OCI-LY7 (cell line): ENCODE measurements at regions not wholly inside any gene's neighbourhood (a gene's known extent, or its start where the extent isn't known, plus 50 kb on each side); places are given as distances from the start of the nearest gene placed in this dataset.

Experiments used
- BruUV-seq: library from RNA; stranded (reverse); fragments of 400-500 nt; replicated peaks from 2 replicates; lab custom pipeline; 2021; lab: Mats Ljungman, UMichigan
- CTCF ChIA-PET: fragments of 300-600 bp; sonication (Branson Sonifier 250); formaldehyde crosslinking; loops from one replicate; lab custom pipeline; 2022; ENCODE audit warnings: antibody characterized with exemption; ENCODE audit not compliant: unreplicated experiment; lab: Charles Lee
- POLR2A ChIA-PET: fragments of 300-600 bp; sonication (Branson Sonifier 250); formaldehyde crosslinking; loops from one replicate; lab custom pipeline; 2022; ENCODE audit warnings: antibody characterized with exemption; lab: Charles Lee
- DNase-seq: peaks from one replicate; pipeline ENCODE4 v3.0.0-alpha.2; 2015; ENCODE audit warnings: low spot score
- H2AFZ ChIP-seq: fragments of 200-600 bp; sonication (generic), shearing (Covaris generic); 2 replicates; pipeline ENCODE4 v1.6.1; 2014; ENCODE audit warnings: mild to moderate bottlenecking, antibody characterized with exemption, low read length, moderate library complexity
- H3K27ac ChIP-seq: fragments of 200-600 bp; sonication (generic); 2 replicates; pipeline ENCODE4 v1.5.1; 2014; ENCODE audit warnings: mixed run types, low read depth, mild to moderate bottlenecking, moderate library complexity, low read length, inconsistent platforms; ENCODE audit not compliant: poor library complexity, severe bottlenecking
- H3K36me3 ChIP-seq: fragments of 200-600 bp; sonication (generic); 2 replicates; pipeline ENCODE4 v1.6.1; 2014; ENCODE audit warnings: mild to moderate bottlenecking, antibody characterized with exemption, low read length, moderate library complexity, mixed read lengths; ENCODE audit not compliant: insufficient read depth
- H3K4me1 ChIP-seq: fragments of 200-600 bp; sonication (generic); 2 replicates; pipeline ENCODE4 v1.5.1; 2014; ENCODE audit warnings: mild to moderate bottlenecking, low read length; ENCODE audit not compliant: insufficient read depth, poor library complexity, severe bottlenecking
- H3K4me2 ChIP-seq: fragments of 200-600 bp; sonication (generic); 2 replicates; pipeline ENCODE4 v1.6.1; 2014; ENCODE audit warnings: mild to moderate bottlenecking, low read length
- H3K4me3 ChIP-seq: fragments of 200-600 bp; sonication (generic); 2 replicates; pipeline ENCODE4 v1.5.1; 2014; ENCODE audit warnings: mild to moderate bottlenecking, low read depth, low read length; ENCODE audit not compliant: poor library complexity, severe bottlenecking
- H3K79me2 ChIP-seq: fragments of 200-600 bp; sonication (generic); 2 replicates; pipeline ENCODE4 v1.6.1; 2016; ENCODE audit warnings: low read depth, mild to moderate bottlenecking, low read length, moderate library complexity, mixed read lengths; ENCODE audit not compliant: insufficient read depth
- H3K9me2 ChIP-seq: fragments of 200-600 bp; sonication (generic); 2 replicates; pipeline ENCODE4 v1.6.1; 2016; ENCODE audit warnings: mild to moderate bottlenecking, low read length, mixed read lengths; ENCODE audit not compliant: insufficient read depth
- H3K9me3 ChIP-seq: fragments of 200-600 bp; sonication (generic); 2 replicates; pipeline ENCODE4 v1.6.1; 2014; ENCODE audit warnings: mild to moderate bottlenecking, mixed run types, low read length, mixed read lengths
- H4K20me1 ChIP-seq: fragments of 200-600 bp; sonication (generic); 2 replicates; pipeline ENCODE4 v1.6.1; 2014; ENCODE audit warnings: mild to moderate bottlenecking, antibody characterized with exemption, low read length, moderate library complexity, mixed read lengths; ENCODE audit not compliant: insufficient read depth
- EZH2phosphoT487 ChIP-seq: fragments of 200-600 bp; sonication (generic); IDR thresholded peaks from 2 replicates; pipeline ENCODE4 v1.6.1; 2018; ENCODE audit warnings: low read depth, borderline replicate concordance, mild to moderate bottlenecking, mixed run types, antibody characterized with exemption, low read length, moderate library complexity, mixed read lengths
- intact Hi-C: fragments of 100-400 bp; cut with micrococcal nuclease; formaldehyde crosslinking; loops from one replicate; pipeline ENCODE4 v1.10.0; 2022; ENCODE audit not compliant: unreplicated experiment
- TF ChIP-seq, protein P1 (sequence below): fragments of 200-600 bp; sonication (generic); conservative IDR thresholded peaks from 2 replicates; pipeline ENCODE4 v1.5.1; 2014; ENCODE audit warnings: mild to moderate bottlenecking, antibody characterized with exemption, low read length, moderate library complexity, mixed read lengths

DNA sequence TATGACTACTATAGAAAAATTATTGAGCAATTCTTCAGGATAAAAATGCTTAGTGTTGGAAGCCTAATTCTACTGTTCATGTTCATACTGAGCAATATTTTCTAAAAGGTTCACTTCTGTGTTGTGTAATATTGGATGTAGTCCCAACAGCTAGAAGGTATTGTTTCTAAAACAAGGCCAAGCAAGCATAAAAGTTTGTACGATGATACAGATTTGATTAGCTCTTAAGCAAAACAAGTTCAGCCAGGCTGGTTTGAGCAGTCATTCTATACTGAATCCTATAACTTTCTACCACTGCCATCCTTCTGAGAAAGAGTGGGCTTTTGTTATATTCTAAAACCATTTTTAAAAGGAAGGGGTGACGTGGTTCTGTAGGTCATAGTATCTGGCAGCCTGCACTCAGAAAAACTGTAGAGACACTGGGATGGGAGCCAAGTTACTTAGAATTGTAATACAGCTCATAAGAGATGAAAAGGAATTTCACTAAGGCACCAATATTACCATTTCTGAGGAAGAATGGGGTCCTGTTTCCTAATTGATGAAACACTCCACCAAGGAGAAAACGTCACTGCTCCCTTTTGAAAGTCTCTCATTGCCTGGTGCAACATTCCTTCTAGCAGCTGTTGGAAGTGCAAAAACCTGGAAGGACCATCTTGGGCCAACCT lies 275.0 kb upstream of the DACH1 start:
- Histone ChIP-seq H3K79me2 (no peaks in the 10 kb centered on the region), H2AFZ (no peak overlapping the region), H3K27ac (no peak overlapping the region), H3K4me2 (no peak overlapping the region), H4K20me1 (no peaks in the 10 kb centered on the region), H3K9me2 (no peaks in the 10 kb centered on the region), H3K9me3 (no peaks in the 10 kb centered on the region), H3K36me3 (no peaks in the 10 kb centered on the region), H3K4me3 (no peak overlapping the region), H3K4me1 (no peaks in the 10 kb centered on the region)
- BruUV-seq = no TSS peak
- no peak for DNase-seq
- intact Hi-C loops = no loop called here
- ChIA-PET CTCF (no interaction called here), POLR2A (no interaction called here)
- TF ChIP-seq, protein P1, sequence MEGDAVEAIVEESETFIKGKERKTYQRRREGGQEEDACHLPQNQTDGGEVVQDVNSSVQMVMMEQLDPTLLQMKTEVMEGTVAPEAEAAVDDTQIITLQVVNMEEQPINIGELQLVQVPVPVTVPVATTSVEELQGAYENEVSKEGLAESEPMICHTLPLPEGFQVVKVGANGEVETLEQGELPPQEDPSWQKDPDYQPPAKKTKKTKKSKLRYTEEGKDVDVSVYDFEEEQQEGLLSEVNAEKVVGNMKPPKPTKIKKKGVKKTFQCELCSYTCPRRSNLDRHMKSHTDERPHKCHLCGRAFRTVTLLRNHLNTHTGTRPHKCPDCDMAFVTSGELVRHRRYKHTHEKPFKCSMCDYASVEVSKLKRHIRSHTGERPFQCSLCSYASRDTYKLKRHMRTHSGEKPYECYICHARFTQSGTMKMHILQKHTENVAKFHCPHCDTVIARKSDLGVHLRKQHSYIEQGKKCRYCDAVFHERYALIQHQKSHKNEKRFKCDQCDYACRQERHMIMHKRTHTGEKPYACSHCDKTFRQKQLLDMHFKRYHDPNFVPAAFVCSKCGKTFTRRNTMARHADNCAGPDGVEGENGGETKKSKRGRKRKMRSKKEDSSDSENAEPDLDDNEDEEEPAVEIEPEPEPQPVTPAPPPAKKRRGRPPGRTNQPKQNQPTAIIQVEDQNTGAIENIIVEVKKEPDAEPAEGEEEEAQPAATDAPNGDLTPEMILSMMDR = no peak
- no peak for TF ChIP-seq EZH2phosphoT487

DNA sequence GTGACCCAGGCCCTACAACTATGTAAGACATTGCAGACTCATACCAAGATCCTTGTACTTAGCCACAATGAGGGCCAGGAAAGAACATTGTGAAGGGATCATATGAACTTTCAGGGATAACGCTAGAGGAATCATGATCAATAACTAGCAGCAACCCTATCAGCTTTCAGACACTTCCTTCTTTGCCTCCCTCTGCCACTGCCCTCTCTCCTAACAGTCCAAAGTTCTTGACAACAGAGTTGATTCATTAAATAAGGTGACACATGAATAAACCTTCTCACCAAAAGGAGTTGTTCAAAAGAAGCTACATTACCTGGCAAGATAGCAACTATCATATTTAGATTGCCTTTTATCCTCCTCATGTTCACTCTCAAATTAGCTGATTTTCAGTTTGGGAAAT lies 272.2 kb upstream of the DACH1 start:
- ChIA-PET POLR2A (interaction anchor here (0.6 kb wide), 1 partner anchor 781 kb away, joined by 3 read pairs; no protein-coding TSS in a partner anchor), CTCF (no interaction called here)
- no peaks in the 10 kb centered on the region for H4K20me1 ChIP-seq
- TF ChIP-seq, protein P1 = no peak
- no peak for TF ChIP-seq EZH2phosphoT487
- H3K79me2 ChIP-seq = no peaks in the 10 kb centered on the region
- no peaks in the 10 kb centered on the region for H3K9me2 ChIP-seq
- DNase-seq = no peak
- H3K36me3 ChIP-seq = no peaks in the 10 kb centered on the region
- no peak overlapping the region for H3K4me2 ChIP-seq
- no peaks in the 10 kb centered on the region for H3K4me1 ChIP-seq
- H3K9me3 ChIP-seq = no peaks in the 10 kb centered on the region
- intact Hi-C loops = no loop called here
- no peak overlapping the region for H2AFZ ChIP-seq
- no TSS peak for BruUV-seq
- no peak overlapping the region for H3K27ac ChIP-seq
- no peak overlapping the region for H3K4me3 ChIP-seq

DNA sequence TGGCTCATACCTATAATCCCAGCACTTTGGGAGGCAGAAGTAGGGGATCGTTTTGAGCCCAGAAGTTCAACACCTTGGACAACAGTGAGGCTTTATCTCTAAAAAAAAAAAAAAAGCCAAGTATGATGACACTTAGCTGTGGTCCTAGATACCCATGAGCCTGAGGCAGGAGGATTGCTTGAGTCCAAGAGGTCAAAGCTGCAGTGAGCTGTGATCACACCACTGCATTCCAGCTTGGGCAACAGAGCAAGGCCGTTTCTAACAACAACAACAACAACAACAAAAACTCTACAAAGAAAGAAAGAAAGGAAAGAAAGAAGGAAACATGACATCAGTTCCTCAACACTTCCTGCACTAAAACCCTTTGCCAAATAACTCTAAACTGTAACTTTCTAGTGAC lies 265.1 kb upstream of the DACH1 start:
- no peak overlapping the region for H3K4me3 ChIP-seq
- no peak overlapping the region for H2AFZ ChIP-seq
- H3K36me3 ChIP-seq = no peaks in the 10 kb centered on the region
- H3K9me3 ChIP-seq = no peaks in the 10 kb centered on the region
- TF ChIP-seq, protein P1 = no peak
- no peak overlapping the region for H3K4me2 ChIP-seq
- H4K20me1 ChIP-seq = no peaks in the 10 kb centered on the region
- no peak overlapping the region for H3K27ac ChIP-seq
- no peaks in the 10 kb centered on the region for H3K79me2 ChIP-seq
- POLR2A ChIA-PET = no interaction called here
- intact Hi-C loops = no loop called here
- CTCF ChIA-PET = no interaction called here
- no TSS peak for BruUV-seq
- DNase-seq = no peak
- no peaks in the 10 kb centered on the region for H3K4me1 ChIP-seq
- H3K9me2 ChIP-seq = no peaks in the 10 kb centered on the region
